Mammary epithelial cell (primary cell): ENCODE measurements at regions not wholly inside any gene's neighbourhood (a gene's known extent, or its start where the extent isn't known, plus 50 kb on each side); places are given as distances from the start of the nearest gene placed in this dataset.

Source experiments
- EZH2 ChIP-seq: IDR thresholded peaks from 2 replicates; pipeline ENCODE4 v1.6.1; 2012; ENCODE audit warnings: low read length, inconsistent platforms, borderline replicate concordance
- TF ChIP-seq, protein P1 (sequence below), 2 donors: IDR thresholded peaks in 1 of 2; conservative IDR thresholded peaks in 1 of 2; 2 replicates each; pipeline ENCODE4 v1.5.1; 2011 to 2012; ENCODE audit warnings: inconsistent platforms in 2 of 2, low read length in 2 of 2, mild to moderate bottlenecking in 2 of 2, control low read depth in 1 of 2, low read depth in 1 of 2; ENCODE audit not compliant: insufficient read depth in 1 of 2; ENCODE audit errors: extremely low read depth in 1 of 2

DNA sequence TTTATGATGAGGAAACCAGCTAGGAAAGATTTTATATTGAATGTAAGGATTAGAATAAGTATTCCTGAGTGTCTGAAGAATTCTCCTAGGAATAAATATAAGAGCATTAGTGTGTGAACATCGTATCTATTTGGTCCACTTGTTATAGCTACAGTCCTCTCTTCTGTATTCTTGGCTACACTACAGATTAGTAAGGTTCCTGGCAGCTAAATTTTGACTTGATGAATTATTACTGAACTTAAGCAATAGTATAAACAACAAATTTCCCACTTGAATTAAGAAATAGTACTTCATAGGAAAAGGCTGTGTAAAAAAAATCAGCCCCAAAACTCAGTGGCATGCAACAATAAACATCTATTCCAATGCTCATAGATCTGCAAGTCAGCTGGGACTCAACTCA lies 138.4 kb upstream of the G2E3 start:
- TF ChIP-seq EZH2 = no peak
- TF ChIP-seq, protein P1, sequence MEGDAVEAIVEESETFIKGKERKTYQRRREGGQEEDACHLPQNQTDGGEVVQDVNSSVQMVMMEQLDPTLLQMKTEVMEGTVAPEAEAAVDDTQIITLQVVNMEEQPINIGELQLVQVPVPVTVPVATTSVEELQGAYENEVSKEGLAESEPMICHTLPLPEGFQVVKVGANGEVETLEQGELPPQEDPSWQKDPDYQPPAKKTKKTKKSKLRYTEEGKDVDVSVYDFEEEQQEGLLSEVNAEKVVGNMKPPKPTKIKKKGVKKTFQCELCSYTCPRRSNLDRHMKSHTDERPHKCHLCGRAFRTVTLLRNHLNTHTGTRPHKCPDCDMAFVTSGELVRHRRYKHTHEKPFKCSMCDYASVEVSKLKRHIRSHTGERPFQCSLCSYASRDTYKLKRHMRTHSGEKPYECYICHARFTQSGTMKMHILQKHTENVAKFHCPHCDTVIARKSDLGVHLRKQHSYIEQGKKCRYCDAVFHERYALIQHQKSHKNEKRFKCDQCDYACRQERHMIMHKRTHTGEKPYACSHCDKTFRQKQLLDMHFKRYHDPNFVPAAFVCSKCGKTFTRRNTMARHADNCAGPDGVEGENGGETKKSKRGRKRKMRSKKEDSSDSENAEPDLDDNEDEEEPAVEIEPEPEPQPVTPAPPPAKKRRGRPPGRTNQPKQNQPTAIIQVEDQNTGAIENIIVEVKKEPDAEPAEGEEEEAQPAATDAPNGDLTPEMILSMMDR (conservative IDR thresholded peaks at IDR 0.05 in 1 of 2, IDR thresholded peaks at IDR 0.05 in 1 of 2; ENCODE audit: extremely low read depth in 1 of 2, insufficient read depth in 1 of 2, low read depth in 1 of 2, low read length in 2 of 2) = no peak
